CD4-positive, alpha-beta memory T cell (primary cell): ENCODE measurements at regions not wholly inside any gene's neighbourhood (a gene's known extent, or its start where the extent isn't known, plus 50 kb on each side); places are given as distances from the start of the nearest gene placed in this dataset.

Experiments used
- CTCF ChIA-PET: fragments of 350-600 bp; sonication (Branson Sonifier 250); formaldehyde crosslinking; loops from one replicate; lab custom pipeline; 2021; ENCODE audit warnings: inconsistent platforms; ENCODE audit not compliant: partially characterized antibody; lab: Charles Lee
- POLR2A ChIA-PET: fragments of 350-600 bp; sonication (Branson Sonifier 250); formaldehyde crosslinking; loops from one replicate; lab custom pipeline; 2021; ENCODE audit not compliant: partially characterized antibody; lab: Charles Lee
- DNase-seq, 5 donors: peaks; one replicate each; pipeline versions ENCODE4 v3.0.0 to v3.0.0-alpha.2; 2020 to 2022; ENCODE audit warnings: mixed read lengths in 1 of 5
- H3K27ac ChIP-seq: one replicate; pipeline ENCODE4 v1.7.0; 2013; ENCODE audit warnings: low read depth, low read length
- H3K27me3 ChIP-seq: 2 replicates; pipeline ENCODE4 v1.7.0; 2013; ENCODE audit warnings: mild to moderate bottlenecking, low read length, moderate library complexity; ENCODE audit not compliant: insufficient read depth
- H3K36me3 ChIP-seq: 2 replicates; pipeline ENCODE4 v1.7.0; 2013; ENCODE audit warnings: mild to moderate bottlenecking, low read length, moderate library complexity; ENCODE audit not compliant: insufficient read depth
- H3K4me1 ChIP-seq: 2 replicates; pipeline ENCODE4 v1.7.0; 2013; ENCODE audit warnings: mild to moderate bottlenecking, low read length, moderate library complexity; ENCODE audit not compliant: insufficient read depth
- H3K4me3 ChIP-seq, 2 donors: one replicate each; pipeline ENCODE4 v1.7.0; 2013; ENCODE audit warnings: low read length in 2 of 2, mild to moderate bottlenecking in 1 of 2
- H3K9me3 ChIP-seq, 2 donors: one replicate each; pipeline ENCODE4 v1.7.0; 2013; ENCODE audit warnings: low read length in 2 of 2, control low read depth in 1 of 2; ENCODE audit not compliant: control insufficient read depth in 1 of 2
- H3K27ac Mint-ChIP-seq, 7 donors: one replicate each; pipeline ENCODE4 v1.8.0; 2020 to 2021; ENCODE audit warnings: mixed read lengths in 7 of 7, mild to moderate bottlenecking in 6 of 7, inconsistent platforms in 3 of 7, moderate library complexity in 3 of 7
- H3K27me3 Mint-ChIP-seq, 2 donors: one replicate each; pipeline ENCODE4 v1.8.0; 2020 to 2021; ENCODE audit warnings: mixed read lengths in 2 of 2
- H3K36me3 Mint-ChIP-seq, 2 donors: one replicate each; pipeline ENCODE4 v1.8.0; 2020 to 2021; ENCODE audit warnings: mixed read lengths in 2 of 2, inconsistent platforms in 1 of 2, mild to moderate bottlenecking in 1 of 2
- H3K4me1 Mint-ChIP-seq, 4 donors: one replicate each; pipeline ENCODE4 v1.8.0; 2020 to 2021; ENCODE audit warnings: mixed read lengths in 4 of 4, mild to moderate bottlenecking in 1 of 4
- H3K4me3 Mint-ChIP-seq, 8 donors: one replicate each; pipeline ENCODE4 v1.8.0; 2020 to 2021; ENCODE audit warnings: mixed read lengths in 8 of 8, mild to moderate bottlenecking in 7 of 8, moderate library complexity in 6 of 8, inconsistent platforms in 3 of 8
- H3K9me3 Mint-ChIP-seq, 8 donors: one replicate each; pipeline ENCODE4 v1.8.0; 2020 to 2021; ENCODE audit warnings: mixed read lengths in 8 of 8, mild to moderate bottlenecking in 5 of 8, inconsistent platforms in 3 of 8, moderate library complexity in 1 of 8
- intact Hi-C: fragments of 100-400 bp; cut with micrococcal nuclease; formaldehyde crosslinking; loops from one replicate; pipeline ENCODE4 v1.15.1; 2023

- POLR2A ChIA-PET, result no interaction called here
- peaks cover 0 to 2% of the 10 kb centered on the region in 2 donors for H3K27me3 Mint-ChIP-seq
These were observed 400.3 kb upstream of the HNRNPA3 start for GRCh38 chr2:176812246-176812775.

GRCh38 chr2:176813156-176813555 lies 399.4 kb upstream of the HNRNPA3 start:
- intact Hi-C loops, result loop anchor here (5.0 kb wide), 1 partner anchor 334 kb away; no protein-coding TSS in a partner anchor
- Histone ChIP-seq H3K27ac (no peak overlapping the region), H3K36me3 (no peaks in the 10 kb centered on the region), H3K27me3 (no peaks in the 10 kb centered on the region), H3K9me3 (no peaks in the 10 kb centered on the region), H3K4me3 (no peak overlapping the region), H3K4me1 (no peaks in the 10 kb centered on the region)
- H3K27ac Mint-ChIP-seq, result no peak overlapping the region
- H3K4me1 Mint-ChIP-seq, result peaks cover 0 to 5% (median 2%) of the 10 kb centered on the region in 4 donors
- no peak for DNase-seq
- ChIA-PET CTCF (interaction anchor here (1.6 to 3.8 kb wide), 6 partner anchors 9 to 686 kb away, joined by 4 to 32 read pairs (median 8); no protein-coding TSS in a partner anchor), POLR2A (no interaction called here)
- no peak overlapping the region for H3K4me3 Mint-ChIP-seq
- no peaks in the 10 kb centered on the region for H3K36me3 Mint-ChIP-seq
- H3K27me3 Mint-ChIP-seq, result peaks cover 0 to 2% of the 10 kb centered on the region in 2 donors
- H3K9me3 Mint-ChIP-seq, result peaks cover 0 to 3% (median 0%) of the 10 kb centered on the region in 8 donors

More at GRCh38 chr2:176812246-176812775, 400.3 kb upstream of the HNRNPA3 start:
- H3K27me3 ChIP-seq, result no peaks in the 10 kb centered on the region
- no peak overlapping the region for H3K4me3 ChIP-seq
- intact Hi-C loops, result loop anchor here (5.0 kb wide), 1 partner anchor 335 kb away; no protein-coding TSS in a partner anchor
- no peak overlapping the region for H3K27ac ChIP-seq
- Mint-ChIP-seq H3K4me1 (peaks cover 0 to 5% (median 2%) of the 10 kb centered on the region in 4 donors), H3K4me3 (no peak overlapping the region), H3K27ac (no peak overlapping the region), H3K9me3 (peaks cover 0 to 3% (median 0%) of the 10 kb centered on the region in 8 donors), H3K36me3 (no peaks in the 10 kb centered on the region)
- H3K9me3 ChIP-seq, result no peaks in the 10 kb centered on the region
- H3K36me3 ChIP-seq, result no peaks in the 10 kb centered on the region
- DNase-seq, result no peak
- H3K4me1 ChIP-seq, result no peaks in the 10 kb centered on the region
- CTCF ChIA-PET, result interaction anchor here (2.3 to 3.2 kb wide), 2 partner anchors 10 to 685 kb away, joined by 8 to 14 read pairs; no protein-coding TSS in a partner anchor

- Mint-ChIP-seq H3K9me3 (peaks cover 0 to 3% (median 0%) of the 10 kb centered on the region in 8 donors), H3K4me3 (no peak overlapping the region), H3K36me3 (no peaks in the 10 kb centered on the region), H3K27ac (no peak overlapping the region), H3K4me1 (peaks cover 0 to 5% (median 2%) of the 10 kb centered on the region in 4 donors), H3K27me3 (peaks cover 0 to 2% of the 10 kb centered on the region in 2 donors)
- DNase-seq, result no peak
- intact Hi-C loops, result loop anchor here (2.0 to 5.0 kb wide), 2 partner anchors 15 to 334 kb away; no protein-coding TSS in a partner anchor
- Histone ChIP-seq H3K27ac (no peak overlapping the region), H3K4me1 (no peaks in the 10 kb centered on the region), H3K36me3 (no peaks in the 10 kb centered on the region), H3K27me3 (no peaks in the 10 kb centered on the region), H3K9me3 (no peaks in the 10 kb centered on the region), H3K4me3 (no peak overlapping the region)
- POLR2A ChIA-PET, result no interaction called here
- CTCF ChIA-PET, result interaction anchor here (1.2 to 3.8 kb wide), 10 partner anchors 9 to 687 kb away, joined by 3 to 32 read pairs (median 6); no protein-coding TSS in a partner anchor
These were observed 399.0 kb upstream of the HNRNPA3 start for GRCh38 chr2:176813621-176814049.

- Mint-ChIP-seq H3K27ac (no peak overlapping the region), H3K27me3 (peaks cover 0 to 4% of the 10 kb centered on the region in 2 donors), H3K9me3 (no peaks in the 10 kb centered on the region), H3K4me3 (no peak overlapping the region), H3K4me1 (peaks cover 0 to 5% (median 2%) of the 10 kb centered on the region in 4 donors), H3K36me3 (no peaks in the 10 kb centered on the region)
- ChIA-PET POLR2A (no interaction called here), CTCF (interaction anchor here (0.6 to 3.8 kb wide), 15 partner anchors 8 to 683 kb away, joined by 3 to 32 read pairs (median 4); no protein-coding TSS in a partner anchor)
- no peak overlapping the region for H3K4me3 ChIP-seq
- H3K27me3 ChIP-seq, result no peaks in the 10 kb centered on the region
- H3K27ac ChIP-seq, result no peak overlapping the region
- H3K9me3 ChIP-seq, result no peaks in the 10 kb centered on the region
- no peaks in the 10 kb centered on the region for H3K36me3 ChIP-seq
- intact Hi-C loops, result loop anchor here (2.0 to 5.0 kb wide), 2 partner anchors 15 to 333 kb away; no protein-coding TSS in a partner anchor
- H3K4me1 ChIP-seq, result no peaks in the 10 kb centered on the region
- DNase-seq, result no peak
These were observed 398.3 kb upstream of the HNRNPA3 start for GRCh38 chr2:176814274-176814673.

GRCh38 chr2:176814740-176815367 lies 397.7 kb upstream of the HNRNPA3 start:
- H3K4me3 Mint-ChIP-seq, result peak overlapping the region in 3 of 8 donors; percentile 21 to 52 (median 24)
- H3K4me1 Mint-ChIP-seq, result peaks cover 0 to 5% (median 2%) of the 10 kb centered on the region in 4 donors
- H3K36me3 Mint-ChIP-seq, result no peaks in the 10 kb centered on the region
- POLR2A ChIA-PET, result no interaction called here
- H3K27me3 Mint-ChIP-seq, result peaks cover 0 to 4% of the 10 kb centered on the region in 2 donors
- no peak overlapping the region for H3K4me3 ChIP-seq
- DNase-seq, result peak in 4 of 5 donors; percentile 22 to 34 (median 30)
- CTCF ChIA-PET, result interaction anchor here (0.6 to 3.8 kb wide), 15 partner anchors 7 to 688 kb away, joined by 3 to 32 read pairs (median 4); no protein-coding TSS in a partner anchor
- H3K27me3 ChIP-seq, result no peaks in the 10 kb centered on the region
- no peaks in the 10 kb centered on the region for H3K9me3 Mint-ChIP-seq
- H3K27ac Mint-ChIP-seq, result no peak overlapping the region
- H3K36me3 ChIP-seq, result no peaks in the 10 kb centered on the region
- H3K27ac ChIP-seq, result no peak overlapping the region
- no peaks in the 10 kb centered on the region for H3K4me1 ChIP-seq
- intact Hi-C loops, result loop anchor here (2.0 to 5.0 kb wide), 2 partner anchors 16 to 332 kb away; no protein-coding TSS in a partner anchor
- no peaks in the 10 kb centered on the region for H3K9me3 ChIP-seq

GRCh38 chr2:176817061-176817565 lies 395.5 kb upstream of the HNRNPA3 start:
- Histone ChIP-seq H3K4me1 (no peaks in the 10 kb centered on the region), H3K36me3 (no peaks in the 10 kb centered on the region), H3K27ac (no peak overlapping the region), H3K27me3 (no peaks in the 10 kb centered on the region), H3K4me3 (no peak overlapping the region), H3K9me3 (no peaks in the 10 kb centered on the region)
- no peak for DNase-seq
- H3K27ac Mint-ChIP-seq, result peak overlapping the region in 1 of 7 donors; percentile 54
- H3K27me3 Mint-ChIP-seq, result peaks cover 0 to 4% of the 10 kb centered on the region in 2 donors
- peak overlapping the region in 1 of 8 donors; percentile 52 for H3K4me3 Mint-ChIP-seq
- ChIA-PET POLR2A (no interaction called here), CTCF (no interaction called here)
- no peaks in the 10 kb centered on the region for H3K36me3 Mint-ChIP-seq
- H3K9me3 Mint-ChIP-seq, result no peaks in the 10 kb centered on the region
- intact Hi-C loops, result no loop called here
- peaks cover 0 to 5% (median 2%) of the 10 kb centered on the region in 4 donors for H3K4me1 Mint-ChIP-seq

GRCh38 chr2:176818076-176818475 lies 394.5 kb upstream of the HNRNPA3 start:
- Histone ChIP-seq H3K36me3 (no peaks in the 10 kb centered on the region), H3K4me3 (no peak overlapping the region), H3K27me3 (no peaks in the 10 kb centered on the region), H3K4me1 (no peaks in the 10 kb centered on the region), H3K9me3 (no peaks in the 10 kb centered on the region), H3K27ac (no peak overlapping the region)
- intact Hi-C loops, result no loop called here
- Mint-ChIP-seq H3K9me3 (no peaks in the 10 kb centered on the region), H3K4me1 (peaks cover 0 to 5% (median 2%) of the 10 kb centered on the region in 4 donors), H3K36me3 (no peaks in the 10 kb centered on the region), H3K27ac (no peak overlapping the region), H3K4me3 (no peak overlapping the region), H3K27me3 (peaks cover 0 to 4% of the 10 kb centered on the region in 2 donors)
- DNase-seq, result no peak
- ChIA-PET CTCF (interaction anchor here (1.1 kb wide), 1 partner anchor 330 kb away, joined by 3 read pairs; no protein-coding TSS in a partner anchor), POLR2A (no interaction called here)
